ENCODE measurements at regions not wholly inside any gene's neighbourhood (a gene's known extent, or its start where the extent isn't known, plus 50 kb on each side); places are given as distances from the start of the nearest gene placed in this dataset.
"Not testable (repeated sequence)": the region's sequence is repeated elsewhere in the genome, so short reads cannot be mapped to it uniquely, and the experiment has no call there.

DNA sequence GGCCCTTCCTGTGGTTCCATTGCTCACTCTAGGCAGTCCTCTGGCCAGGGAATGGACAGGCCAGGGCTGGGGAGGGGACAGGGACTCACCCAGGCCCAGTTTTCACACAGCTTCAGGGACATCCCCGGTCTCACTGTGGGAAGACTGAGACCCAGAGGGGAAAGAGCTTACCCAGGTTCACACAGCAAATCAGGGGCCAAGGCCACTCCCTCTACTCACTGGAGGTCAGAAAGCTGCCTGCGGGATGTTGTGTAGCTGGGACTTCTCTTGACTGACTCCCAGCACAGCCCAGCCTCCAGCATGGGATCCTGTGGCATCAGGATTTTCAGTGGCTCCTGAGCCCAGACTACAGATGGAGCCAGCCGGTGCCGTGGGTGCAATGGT lies 122.3 kb upstream of the AKAP13 start:
- H3K27me3 Mint-ChIP-seq, H3K36me3 Mint-ChIP-seq, H3K9me3 Mint-ChIP-seq: not testable (repeated sequence)
- Mint-ChIP-seq H3K4me3 (peak overlapping the region in 1 of 4 donors; percentile 49), H3K4me1 (peaks cover 5 to 11% (median 6%) of the 10 kb centered on the region in 3 donors), H3K27ac (peak overlapping the region in 1 of 3 donors; percentile 56)

DNA sequence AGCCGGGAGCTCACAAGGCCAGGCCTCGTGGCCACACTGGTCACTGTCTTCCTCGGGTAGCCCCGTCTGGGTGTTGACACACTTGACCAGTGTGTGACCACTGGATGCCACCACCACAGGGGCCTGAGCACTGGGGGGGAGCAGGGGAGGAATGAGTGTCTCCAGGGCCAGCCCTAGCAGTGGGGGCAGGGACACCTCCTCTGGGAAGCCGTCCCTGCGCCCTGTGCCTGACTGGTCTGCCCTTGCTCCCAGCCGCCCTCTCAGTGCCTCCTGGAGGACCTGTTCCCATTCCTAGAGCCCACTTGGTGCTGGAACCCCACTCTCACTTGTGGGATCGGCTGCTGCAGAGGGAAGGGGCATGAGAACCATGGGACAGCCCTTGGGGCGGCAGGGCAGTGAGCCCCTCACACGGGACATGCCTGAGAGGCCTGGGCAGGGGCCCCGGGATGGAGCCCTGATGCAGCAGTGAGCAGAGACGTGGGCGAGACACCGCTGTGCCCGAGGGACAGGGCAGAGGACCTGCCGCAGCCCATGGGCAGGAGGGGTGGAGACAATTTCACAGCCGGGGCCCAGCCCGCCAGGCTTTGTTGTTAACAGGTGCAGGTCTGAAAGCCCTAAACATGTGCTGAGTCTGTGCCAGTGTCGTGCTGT lies 121.7 kb upstream of the AKAP13 start:
- not testable (repeated sequence) for H3K4me3 Mint-ChIP-seq, H3K9me3 Mint-ChIP-seq, H3K27ac Mint-ChIP-seq, H3K27me3 Mint-ChIP-seq, H3K36me3 Mint-ChIP-seq, H3K4me1 Mint-ChIP-seq

DNA sequence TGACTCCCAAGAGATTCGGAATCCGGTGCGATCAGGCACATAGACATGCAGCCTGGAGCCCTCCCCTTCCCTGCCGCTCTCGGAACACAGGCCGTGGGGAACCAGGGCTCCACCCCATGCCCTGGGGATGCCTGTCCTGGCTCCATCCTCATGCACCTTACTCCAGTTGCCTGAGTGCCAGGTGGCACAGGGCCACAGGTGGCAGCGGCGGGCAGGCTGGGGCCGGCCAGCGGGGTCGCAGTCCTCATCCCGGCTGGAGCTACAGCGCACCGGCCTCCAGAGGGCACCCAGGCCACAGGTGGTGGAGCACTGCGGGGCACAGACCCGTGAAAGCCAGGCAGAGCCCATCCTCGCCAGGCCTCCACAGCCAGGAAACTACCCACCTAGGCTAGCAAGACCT lies 119.9 kb upstream of the AKAP13 start:
- not testable (repeated sequence) for H3K36me3 Mint-ChIP-seq, H3K27me3 Mint-ChIP-seq, H3K9me3 Mint-ChIP-seq, H3K27ac Mint-ChIP-seq, H3K4me3 Mint-ChIP-seq, H3K4me1 Mint-ChIP-seq

- H3K27ac Mint-ChIP-seq, H3K4me1 Mint-ChIP-seq, H3K27me3 Mint-ChIP-seq, H3K36me3 Mint-ChIP-seq, H3K9me3 Mint-ChIP-seq, H3K4me3 Mint-ChIP-seq: not testable (repeated sequence)
Measured at GRCh38 chr15:85262461-85263055, 117.8 kb upstream of the AKAP13 start.

- not testable (repeated sequence) for H3K36me3 Mint-ChIP-seq, H3K27ac Mint-ChIP-seq, H3K9me3 Mint-ChIP-seq, H3K27me3 Mint-ChIP-seq, H3K4me1 Mint-ChIP-seq, H3K4me3 Mint-ChIP-seq
Measured at GRCh38 chr15:85263842-85264440, 116.5 kb upstream of the AKAP13 start.

- H3K27me3 Mint-ChIP-seq, H3K36me3 Mint-ChIP-seq, H3K9me3 Mint-ChIP-seq, H3K4me3 Mint-ChIP-seq, H3K4me1 Mint-ChIP-seq, H3K27ac Mint-ChIP-seq: not testable (repeated sequence)
Measured at GRCh38 chr15:85264614-85265190, 115.7 kb upstream of the AKAP13 start.

DNA sequence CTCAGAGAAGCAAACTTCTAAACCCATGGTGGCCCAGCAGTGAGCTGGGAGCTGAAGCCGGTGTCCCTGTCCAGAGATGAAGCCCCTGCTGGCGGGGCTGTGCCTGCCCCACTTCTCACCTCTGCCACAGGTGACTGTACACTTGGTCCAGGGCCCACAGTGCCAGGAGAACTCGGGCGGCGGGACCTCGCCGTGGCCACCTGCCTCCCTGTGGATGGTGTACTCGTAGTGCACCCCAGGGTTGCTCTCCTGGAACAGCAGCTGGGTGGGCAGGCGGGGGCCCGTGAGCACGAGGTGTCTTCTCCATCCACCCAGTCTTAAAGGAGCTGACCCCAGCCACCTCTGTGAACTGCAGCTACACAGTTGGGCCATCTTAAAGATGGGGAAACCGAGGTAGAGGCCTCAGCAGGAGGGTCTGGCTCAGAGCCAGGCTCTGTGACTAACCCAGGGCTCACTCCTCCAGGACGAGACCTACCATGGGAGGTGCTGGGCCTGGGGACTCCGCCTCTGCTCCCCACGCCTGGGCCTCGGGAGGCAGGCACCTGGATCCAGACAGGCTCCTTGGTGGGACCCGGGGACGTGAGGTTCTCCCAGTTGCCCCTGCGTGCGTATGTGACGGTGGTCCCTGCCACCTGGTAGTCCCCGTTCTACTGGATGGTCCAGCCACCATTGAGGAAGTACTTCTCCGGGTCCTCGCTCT lies 113.1 kb upstream of the AKAP13 start:
- not testable (repeated sequence) for H3K36me3 Mint-ChIP-seq, H3K4me1 Mint-ChIP-seq, H3K27ac Mint-ChIP-seq, H3K4me3 Mint-ChIP-seq, H3K27me3 Mint-ChIP-seq, H3K9me3 Mint-ChIP-seq

- H3K27me3 Mint-ChIP-seq, result no peaks in the 10 kb centered on the region
- H3K4me1 Mint-ChIP-seq, result peaks cover 0 to 7% (median 0%) of the 10 kb centered on the region in 3 donors
- no peak overlapping the region for H3K27ac Mint-ChIP-seq
- H3K4me3 Mint-ChIP-seq, result no peak overlapping the region
- H3K36me3 Mint-ChIP-seq, result no peaks in the 10 kb centered on the region
- no peaks in the 10 kb centered on the region for H3K9me3 Mint-ChIP-seq
Measured at GRCh38 chr15:85274315-85275050, 105.9 kb upstream of the AKAP13 start.

GRCh38 chr15:85276508-85276907 lies 103.9 kb upstream of the AKAP13 start:
- Mint-ChIP-seq H3K4me3 (no peak overlapping the region), H3K4me1 (peaks cover 0 to 17% (median 5%) of the 10 kb centered on the region in 3 donors), H3K9me3 (no peaks in the 10 kb centered on the region), H3K36me3 (no peaks in the 10 kb centered on the region), H3K27ac (no peak overlapping the region), H3K27me3 (no peaks in the 10 kb centered on the region)

- Mint-ChIP-seq H3K27me3 (no peaks in the 10 kb centered on the region), H3K27ac (no peak overlapping the region), H3K9me3 (no peaks in the 10 kb centered on the region), H3K4me3 (no peak overlapping the region), H3K4me1 (peaks cover 0 to 17% (median 5%) of the 10 kb centered on the region in 3 donors), H3K36me3 (no peaks in the 10 kb centered on the region)
Measured at GRCh38 chr15:85276921-85277320, 103.5 kb upstream of the AKAP13 start.

DNA sequence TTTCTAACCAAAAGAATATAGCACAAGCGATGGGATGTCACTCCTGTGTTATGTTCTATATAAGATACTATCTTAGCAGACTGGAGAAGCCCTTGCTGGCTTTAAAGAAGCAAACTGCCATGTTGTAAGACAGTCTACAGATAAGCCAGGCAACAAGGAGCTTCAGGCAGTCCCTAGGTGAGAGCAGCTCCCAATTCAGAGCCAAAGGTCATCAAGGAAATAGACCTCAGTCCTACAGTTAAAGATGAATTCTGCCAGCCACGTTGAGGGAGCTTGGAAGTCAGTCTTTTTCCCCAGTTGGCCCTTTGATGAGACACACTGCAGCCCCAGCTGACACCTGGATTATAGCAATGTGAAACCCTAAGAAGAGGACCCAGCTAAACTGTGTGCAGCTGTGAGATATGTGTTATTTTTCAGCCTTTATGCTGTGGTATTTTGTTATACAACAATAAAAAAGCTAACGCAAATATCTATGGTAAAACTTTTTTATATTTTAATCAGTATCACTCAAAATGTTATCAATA lies 102.5 kb upstream of the AKAP13 start:
- Mint-ChIP-seq H3K9me3 (no peaks in the 10 kb centered on the region), H3K27me3 (no peaks in the 10 kb centered on the region), H3K4me3 (no peak overlapping the region), H3K27ac (no peak overlapping the region), H3K4me1 (peaks cover 0 to 17% (median 8%) of the 10 kb centered on the region in 3 donors), H3K36me3 (no peaks in the 10 kb centered on the region)

DNA sequence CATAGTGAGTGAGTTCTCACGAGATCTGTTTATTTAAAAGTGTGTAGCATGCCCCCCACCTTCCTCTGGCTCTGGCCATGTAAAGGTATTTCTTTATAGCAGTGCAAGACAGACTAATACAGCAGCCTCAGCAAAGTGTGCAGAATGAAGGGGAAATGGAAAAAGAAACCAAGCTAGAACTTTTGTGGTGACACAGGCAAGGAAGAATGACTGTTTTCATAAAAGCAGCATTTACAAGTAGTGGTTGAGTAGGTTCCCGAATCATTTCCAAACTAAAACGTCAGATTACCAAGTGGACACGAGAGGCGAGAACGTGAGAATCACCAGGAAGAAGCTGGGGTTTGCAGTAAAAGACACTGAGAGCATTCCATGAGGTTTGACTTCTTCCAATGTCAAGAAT lies 100.2 kb upstream of the AKAP13 start:
- H3K4me3 Mint-ChIP-seq, result no peak overlapping the region
- peaks cover 15 to 22% (median 22%) of the 10 kb centered on the region in 3 donors for H3K4me1 Mint-ChIP-seq
- peaks cover under 1% of the 10 kb centered on the region for H3K27me3 Mint-ChIP-seq
- no peaks in the 10 kb centered on the region for H3K9me3 Mint-ChIP-seq
- H3K36me3 Mint-ChIP-seq, result no peaks in the 10 kb centered on the region
- no peak overlapping the region for H3K27ac Mint-ChIP-seq

DNA sequence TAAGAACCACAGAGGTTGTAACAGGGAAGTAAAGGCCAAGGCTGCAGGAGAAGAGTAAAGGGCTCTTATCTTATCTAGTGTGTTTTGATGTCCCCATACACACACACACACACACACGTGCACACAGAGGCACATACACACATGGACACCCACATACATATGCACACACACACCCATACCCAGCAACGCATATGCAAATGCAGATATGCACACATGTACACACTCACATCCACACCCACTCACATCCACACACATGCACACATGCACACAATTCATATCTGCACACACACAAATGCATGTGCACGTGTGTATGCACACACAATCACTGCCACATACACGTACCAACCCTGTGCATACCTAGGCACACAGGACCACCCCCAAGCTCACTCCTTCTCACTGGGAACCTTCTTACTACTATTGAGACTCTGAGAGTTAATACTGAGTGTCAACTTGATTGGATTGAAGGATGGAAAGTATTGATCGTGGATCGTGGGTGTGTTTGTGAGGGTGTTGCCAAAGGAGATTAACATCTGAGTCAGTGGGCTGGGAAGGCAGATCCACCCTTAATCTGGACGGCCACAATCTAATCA lies 99.0 kb upstream of the AKAP13 start:
- no peak overlapping the region for H3K27ac Mint-ChIP-seq
- no peaks in the 10 kb centered on the region for H3K36me3 Mint-ChIP-seq
- no peak overlapping the region for H3K4me3 Mint-ChIP-seq
- H3K9me3 Mint-ChIP-seq, result no peaks in the 10 kb centered on the region
- H3K27me3 Mint-ChIP-seq, result peaks cover 1% of the 10 kb centered on the region
- peaks cover 21 to 30% (median 29%) of the 10 kb centered on the region in 3 donors for H3K4me1 Mint-ChIP-seq

DNA sequence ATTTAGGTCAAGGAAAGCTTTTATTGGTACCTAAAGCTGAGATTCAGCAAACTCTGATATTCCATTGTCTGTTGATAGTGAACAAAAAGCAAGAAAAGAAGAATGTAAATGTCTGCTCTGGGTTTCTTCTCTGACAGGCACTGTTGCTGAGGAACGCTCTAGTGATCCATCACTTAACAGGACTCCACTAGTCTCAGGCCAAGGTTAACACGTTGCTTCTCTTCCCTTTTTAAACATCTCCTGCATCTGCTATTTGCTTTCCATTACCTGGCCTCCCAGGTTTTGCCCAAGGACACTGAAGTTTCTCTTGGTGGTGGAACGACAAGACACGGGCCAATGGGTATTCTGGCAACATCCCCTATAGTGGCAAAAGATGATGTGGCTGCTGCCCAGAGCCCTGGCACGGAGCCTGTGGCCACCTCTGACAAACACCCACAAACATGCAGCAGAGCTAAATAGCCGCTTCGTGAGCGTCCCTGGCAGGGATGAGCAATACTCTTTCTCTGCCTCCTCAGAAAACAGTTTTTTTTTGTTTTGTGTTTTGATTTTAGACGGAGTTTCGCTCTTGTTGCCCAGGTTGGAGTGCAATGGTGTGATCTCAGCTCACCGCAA lies 97.8 kb upstream of the AKAP13 start:
- H3K27ac Mint-ChIP-seq, result no peak overlapping the region

More for the DNA sequence above, 97.8 kb upstream of the AKAP13 start:
- no peak overlapping the region for H3K4me3 Mint-ChIP-seq
- H3K9me3 Mint-ChIP-seq, result no peaks in the 10 kb centered on the region
- peaks cover 21 to 30% (median 29%) of the 10 kb centered on the region in 3 donors for H3K4me1 Mint-ChIP-seq
- H3K36me3 Mint-ChIP-seq, result no peaks in the 10 kb centered on the region
- H3K27me3 Mint-ChIP-seq, result peaks cover 1% of the 10 kb centered on the region
